Amniotic epithelial cell (primary cell): ENCODE measurements at regions not wholly inside any gene's neighbourhood (a gene's known extent, or its start where the extent isn't known, plus 50 kb on each side); places are given as distances from the start of the nearest gene placed in this dataset.

ENCODE experiments used
- DNase-seq: peaks from one replicate; pipeline ENCODE4 v3.0.0-alpha.2; 2010; ENCODE audit warnings: low read depth

DNA sequence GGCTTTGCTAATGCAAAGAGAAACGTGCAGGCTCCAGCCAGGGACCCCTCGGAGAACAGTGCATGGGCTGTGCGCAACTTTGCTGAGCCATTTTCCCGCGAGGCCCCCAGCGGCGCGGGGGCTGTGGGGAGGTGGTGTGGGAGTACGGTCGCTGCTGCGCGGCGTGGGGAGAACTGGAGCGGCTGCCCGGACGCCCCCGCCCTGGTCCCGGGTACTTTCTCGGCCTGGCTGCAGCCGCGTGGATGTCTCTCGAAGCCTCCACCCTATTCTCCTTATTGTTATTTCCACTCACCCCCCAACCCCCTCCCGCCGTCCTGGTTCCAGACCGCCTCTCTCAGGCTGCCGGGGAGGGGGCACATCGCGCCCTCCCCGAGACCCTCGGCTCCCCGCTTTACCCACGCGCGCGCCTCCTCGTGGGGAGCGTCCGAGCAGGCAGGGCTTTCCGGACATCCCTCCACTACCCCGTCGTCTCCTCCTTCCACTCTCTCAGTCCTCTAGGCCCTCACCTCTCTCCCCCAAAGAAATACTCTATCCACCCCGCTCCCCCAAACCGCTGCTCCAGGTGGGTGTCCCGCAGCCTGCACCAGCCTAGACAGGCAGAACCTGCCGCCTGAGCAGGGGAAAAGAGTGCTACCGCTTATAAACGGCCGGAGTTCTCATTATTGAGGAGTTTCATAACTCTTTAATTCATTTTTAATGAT lies 68.6 kb upstream of the TBCA start:
- DNase-seq: no peak

DNA sequence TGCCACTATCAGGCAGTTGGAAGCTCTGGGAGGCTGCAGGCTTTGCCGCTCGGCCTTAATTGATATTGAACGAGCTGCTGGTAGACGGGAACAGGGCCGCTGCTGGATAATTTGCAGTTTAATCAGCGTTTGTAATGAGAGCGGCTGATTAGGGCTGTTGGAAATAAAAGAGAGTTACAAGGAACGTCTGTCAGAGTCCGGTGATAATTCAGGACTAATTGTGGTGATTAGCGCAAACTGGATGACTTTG lies 68.2 kb upstream of the TBCA start:
- no peak for DNase-seq

- no peak for DNase-seq
These were observed 67.6 kb upstream of the TBCA start for GRCh38 chr5:77843570-77844372.

DNA sequence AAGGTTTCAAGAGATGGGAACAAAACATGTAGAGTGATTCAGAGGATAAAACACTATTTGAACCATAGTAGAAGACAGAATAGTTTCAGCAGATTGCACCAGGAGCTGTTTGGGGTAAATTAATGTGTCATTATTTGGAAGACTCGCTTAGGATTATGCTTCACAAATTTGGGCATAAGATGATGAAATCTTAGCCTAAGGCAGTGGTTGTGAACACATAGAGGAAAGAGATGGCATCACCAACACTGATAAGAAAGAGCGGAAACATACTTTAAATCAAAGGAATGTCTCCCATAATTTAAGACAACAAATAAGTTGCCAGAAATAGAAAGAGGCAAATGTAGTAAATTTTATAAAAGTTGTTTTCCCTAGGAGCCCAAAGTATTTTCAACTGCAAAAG lies 66.1 kb upstream of the TBCA start:
- peak; percentile 53 for DNase-seq

DNA sequence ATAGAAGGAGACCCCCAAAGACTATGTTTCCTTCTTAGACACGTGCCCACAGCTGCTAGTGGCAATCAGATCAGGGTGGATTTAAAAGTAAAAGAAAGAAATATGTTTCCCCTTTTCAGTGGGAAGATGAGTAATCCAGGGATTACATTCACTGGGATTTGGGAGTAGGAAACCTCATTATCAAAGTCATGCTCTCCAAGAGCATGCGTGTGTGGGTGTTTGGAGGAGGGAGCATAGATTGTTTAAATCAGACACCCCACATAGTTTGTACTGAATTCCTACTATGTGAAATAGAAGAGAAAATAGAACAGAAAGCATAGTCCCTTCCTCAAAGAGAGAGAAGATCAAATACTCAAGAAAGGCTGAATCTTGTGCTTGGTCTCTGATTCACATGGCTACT lies 65.5 kb upstream of the TBCA start:
- no peak for DNase-seq

DNA sequence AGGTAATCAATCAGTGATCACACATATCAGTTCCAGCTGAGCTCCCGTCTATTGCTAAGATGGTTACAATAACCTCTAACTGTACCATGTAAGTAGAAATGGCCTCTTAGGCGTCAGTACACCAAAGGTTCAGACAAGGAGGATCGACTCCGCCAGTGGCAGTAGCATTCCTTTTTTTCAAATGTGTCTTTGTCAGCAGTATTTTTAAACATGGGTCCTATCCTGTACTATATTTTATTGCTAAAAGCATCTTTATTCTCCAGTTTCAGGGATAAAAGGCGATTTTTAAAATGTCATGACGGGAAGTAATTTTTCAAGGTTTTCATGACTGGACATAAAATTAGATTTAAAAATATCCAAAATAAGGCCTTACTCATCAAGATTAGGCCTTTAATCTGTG lies 64.8 kb upstream of the TBCA start:
- no peak for DNase-seq

DNA sequence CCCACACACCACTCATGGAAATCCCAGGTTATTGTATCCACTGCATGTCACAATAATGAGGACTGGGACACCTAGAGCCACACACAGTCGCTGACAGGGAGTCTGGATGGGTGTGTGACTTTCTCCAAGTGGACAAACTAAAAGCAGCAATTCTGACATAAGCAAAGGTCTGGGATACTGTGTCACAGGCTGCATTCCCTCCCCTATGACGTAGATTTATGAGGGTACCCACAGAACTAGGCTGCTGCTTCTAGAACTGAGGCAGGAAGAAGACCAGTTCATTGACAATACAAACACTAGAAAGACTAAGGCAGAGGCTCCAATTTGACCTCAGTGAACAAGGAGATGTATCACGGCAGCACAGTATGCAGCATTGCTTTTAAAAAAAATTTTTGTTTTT lies 63.6 kb upstream of the TBCA start:
- no peak for DNase-seq

- DNase-seq: no peak
These were observed 56.8 kb upstream of the TBCA start for GRCh38 chr5:77832938-77833337.

GRCh38 chr5:77832166-77832770 lies 56.1 kb upstream of the TBCA start:
- DNase-seq: no peak

DNA sequence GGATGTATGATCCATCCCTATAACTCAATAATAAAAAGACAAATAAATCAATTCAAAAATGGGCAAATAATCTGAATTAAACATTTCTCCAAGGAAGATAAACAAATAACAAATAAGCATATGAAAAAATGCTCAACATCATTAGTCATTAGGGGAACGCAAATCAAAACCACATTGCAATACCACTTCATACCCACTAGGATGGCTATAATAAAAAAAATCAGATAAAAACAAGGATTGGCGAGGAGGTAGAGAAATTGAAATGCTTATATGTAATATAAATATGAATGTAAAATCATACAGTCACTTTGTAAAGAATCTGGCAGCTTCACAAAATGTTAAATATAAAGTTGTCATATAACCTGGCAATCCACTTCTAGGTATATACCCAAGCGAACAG lies 52.3 kb upstream of the TBCA start:
- DNase-seq: no peak
